Pulmonary artery endothelial cell (primary cell): ENCODE measurements at regions not wholly inside any gene's neighbourhood (a gene's known extent, or its start where the extent isn't known, plus 50 kb on each side); places are given as distances from the start of the nearest gene placed in this dataset.
A peak's percentile ranks its signal among the peaks of the same experiment; 100 is the strongest.

Experiments used
- DNase-seq: peaks from one replicate; pipeline ENCODE4 v3.0.0-alpha.2; 2011; ENCODE audit warnings: low read depth, low spot score

- no peak for DNase-seq
Measured at GRCh38 chr13:40275155-40275554, 391.3 kb downstream of the FOXO1 start.

GRCh38 chr13:40275636-40276035, 390.8 kb downstream of the FOXO1 start:
- DNase-seq: no peak

GRCh38 chr13:40283666-40284065, 382.8 kb downstream of the FOXO1 start:
- no peak for DNase-seq

GRCh38 chr13:40285634-40286033, 380.8 kb downstream of the FOXO1 start:
- DNase-seq: no peak

GRCh38 chr13:40287428-40287827, 379.0 kb downstream of the FOXO1 start:
- no peak for DNase-seq

DNA sequence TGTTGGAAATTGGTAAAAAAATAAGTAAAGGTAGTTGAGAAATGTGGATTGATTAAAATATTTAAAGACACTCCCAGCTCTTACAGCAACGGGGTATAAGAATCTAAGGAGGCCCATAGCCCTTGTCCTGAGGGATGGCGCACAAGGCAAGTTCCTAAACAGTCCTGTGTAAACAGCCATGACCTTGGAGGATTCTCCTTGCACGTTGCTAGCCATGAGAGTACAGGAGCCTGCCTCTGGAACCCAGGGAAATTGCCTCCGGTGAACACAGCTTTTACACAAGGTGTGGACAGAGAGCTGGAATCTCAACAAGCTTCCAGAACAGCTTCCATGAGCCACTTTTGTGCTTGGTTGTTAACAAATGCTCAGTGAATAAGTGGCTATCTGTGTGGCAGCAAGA, 378.2 kb downstream of the FOXO1 start:
- DNase-seq: no peak

DNA sequence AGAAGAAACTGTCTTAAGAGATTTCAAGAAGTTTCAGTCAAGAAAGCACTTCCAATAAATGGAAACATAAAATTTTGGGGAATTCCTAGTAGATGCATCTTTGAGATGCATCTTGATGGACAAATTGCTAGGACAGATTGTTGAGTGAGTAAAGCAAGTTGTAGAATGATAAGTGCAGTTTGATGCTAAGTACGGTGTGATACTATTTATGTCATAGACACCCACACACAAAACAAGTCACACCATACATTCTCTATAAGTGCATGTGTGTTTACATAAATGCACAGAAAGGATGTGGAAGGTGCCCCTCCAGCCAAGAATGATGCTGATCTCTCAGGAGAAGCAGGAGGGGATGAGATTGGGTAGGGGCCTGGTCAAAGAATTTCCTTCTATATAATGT, 375.7 kb downstream of the FOXO1 start:
- no peak for DNase-seq

DNA sequence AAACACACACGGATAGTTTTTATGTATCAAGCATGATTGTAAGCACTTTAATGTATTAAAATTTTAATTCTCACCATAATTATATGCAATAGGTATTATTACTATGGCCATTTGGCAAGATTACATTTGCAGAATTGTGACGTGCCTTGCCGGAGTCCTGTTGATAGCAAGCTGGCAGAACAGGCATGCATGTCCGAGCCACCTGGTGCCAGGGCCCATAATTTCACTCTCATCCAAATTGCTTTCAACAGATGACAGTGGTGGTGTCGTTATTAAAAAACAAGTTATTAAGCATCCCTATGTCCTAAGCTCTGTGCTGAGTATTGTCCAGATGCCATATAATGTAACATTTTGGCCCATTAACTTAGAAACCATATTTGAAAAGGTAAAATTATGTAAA, 374.3 kb downstream of the FOXO1 start:
- DNase-seq: no peak

GRCh38 chr13:40292536-40292935, 373.9 kb downstream of the FOXO1 start:
- no peak for DNase-seq

DNA sequence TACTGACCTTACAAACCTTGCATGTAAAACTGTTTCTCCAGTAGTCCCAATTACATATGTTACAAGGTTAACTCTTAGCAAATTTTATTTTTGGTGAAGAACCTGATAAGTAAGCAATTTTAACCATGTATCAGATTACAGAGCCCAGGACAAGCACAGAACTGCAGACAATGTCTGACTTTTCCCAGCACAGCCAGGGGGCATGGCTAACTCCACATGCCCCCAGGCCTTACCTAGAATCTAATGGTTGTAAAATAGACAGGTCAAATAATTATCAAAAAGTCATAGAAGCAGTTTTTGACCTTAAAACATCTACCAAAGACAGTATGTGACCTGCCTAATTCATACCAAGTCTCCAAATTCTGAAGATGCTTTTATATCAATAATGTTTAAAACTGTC, 364.1 kb downstream of the FOXO1 start:
- DNase-seq: no peak

DNA sequence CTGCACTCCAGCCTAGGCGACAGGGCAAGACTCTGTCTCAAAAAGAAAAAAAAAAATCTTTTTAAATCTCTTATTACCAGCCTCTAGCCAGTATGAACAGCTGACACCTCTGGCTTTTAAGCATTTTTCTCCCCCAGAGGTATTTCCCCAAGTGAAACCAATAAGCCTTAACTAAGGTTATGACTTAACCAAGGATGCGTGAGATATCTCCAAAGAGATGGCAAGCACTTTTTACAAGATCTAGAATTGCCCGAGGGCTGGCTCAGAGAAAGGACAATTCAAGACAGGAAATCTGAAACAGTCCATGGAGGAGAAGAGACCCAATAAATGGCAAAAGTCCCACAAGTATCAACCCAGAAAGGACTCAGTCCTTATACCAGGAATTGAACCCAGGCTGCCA, 362.1 kb downstream of the FOXO1 start:
- DNase-seq: no peak

- DNase-seq: no peak
Measured at GRCh38 chr13:40306817-40307216, 359.6 kb downstream of the FOXO1 start.

- no peak for DNase-seq
Measured at GRCh38 chr13:40309881-40310280, 356.6 kb downstream of the FOXO1 start.

- no peak for DNase-seq
Measured at GRCh38 chr13:40311356-40312101, 354.9 kb downstream of the FOXO1 start.

DNA sequence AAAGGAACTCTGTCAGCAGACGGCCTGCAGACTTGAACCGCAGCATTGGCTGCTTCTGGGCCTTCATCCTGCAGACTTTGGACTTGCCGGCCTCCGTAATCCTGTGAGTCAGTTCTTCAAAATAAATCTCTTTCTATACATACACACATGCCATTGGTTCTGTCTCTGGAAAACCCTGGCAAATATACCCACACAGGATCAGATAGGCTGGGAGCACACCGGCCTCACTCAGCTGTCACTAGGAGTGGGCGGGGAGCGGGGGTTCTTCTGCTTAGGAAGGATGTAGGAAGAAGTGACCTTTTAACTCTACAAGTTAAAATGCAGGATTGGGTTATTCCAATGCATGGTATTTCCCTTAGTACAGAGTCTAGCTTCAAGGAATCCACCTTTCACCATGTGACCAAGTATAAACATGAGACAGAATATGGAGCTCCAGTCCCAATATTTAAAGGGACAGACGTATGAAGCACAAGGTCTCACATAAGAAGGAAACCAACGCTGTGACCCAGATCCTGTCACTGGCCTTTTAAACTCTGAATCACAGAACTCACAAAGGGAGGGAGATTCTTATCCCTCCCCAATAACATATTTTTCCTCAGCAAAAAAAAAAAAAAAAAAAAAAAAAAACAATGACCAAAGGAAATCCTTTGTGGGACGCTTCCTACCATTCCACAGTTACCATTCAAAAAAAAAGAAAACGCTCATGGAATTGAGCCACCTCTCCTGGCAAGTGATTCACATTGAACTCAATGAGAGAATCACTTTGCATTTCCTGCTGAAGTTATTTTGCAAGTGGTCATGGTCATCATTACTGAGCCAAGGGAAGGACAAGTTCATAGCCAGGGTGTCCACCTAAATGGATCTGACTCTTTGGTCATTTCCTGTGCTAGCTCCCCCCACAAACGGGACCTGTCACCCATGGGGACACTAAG, 352.9 kb downstream of the FOXO1 start:
- DNase-seq: peak; percentile 91

DNA sequence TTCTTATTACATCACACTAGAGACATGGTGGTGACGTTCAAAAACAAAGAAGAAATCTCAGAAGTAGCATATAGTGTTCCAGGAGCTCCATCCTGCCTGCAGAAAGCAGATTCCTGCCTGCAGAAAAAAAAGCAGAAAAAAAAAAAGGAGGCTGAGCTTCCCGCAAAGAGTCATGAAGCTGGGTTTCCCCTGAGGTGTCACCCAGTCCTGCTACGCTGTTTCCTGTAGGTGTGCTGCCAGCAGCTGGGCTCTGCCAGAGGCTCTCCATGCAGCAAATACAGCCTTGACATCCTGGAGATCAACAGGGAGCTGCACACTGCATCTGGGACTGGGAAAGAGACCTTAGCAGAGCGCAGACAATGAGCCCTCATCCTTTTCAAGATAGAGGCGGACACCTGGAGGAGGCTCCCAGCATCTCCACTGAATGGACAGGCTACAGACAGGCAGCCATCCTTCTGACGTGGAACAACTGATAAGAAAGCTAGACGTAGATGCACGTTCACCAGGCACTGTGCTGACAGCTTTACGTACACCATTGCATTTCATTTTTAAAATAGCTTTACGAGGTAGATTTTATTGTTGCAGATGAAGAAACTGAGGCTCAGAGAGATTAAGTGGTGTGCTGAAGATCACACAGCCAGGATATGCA, 350.9 kb downstream of the FOXO1 start:
- DNase-seq: peak; percentile 35

GRCh38 chr13:40316301-40316700, 350.1 kb downstream of the FOXO1 start:
- DNase-seq: no peak

DNA sequence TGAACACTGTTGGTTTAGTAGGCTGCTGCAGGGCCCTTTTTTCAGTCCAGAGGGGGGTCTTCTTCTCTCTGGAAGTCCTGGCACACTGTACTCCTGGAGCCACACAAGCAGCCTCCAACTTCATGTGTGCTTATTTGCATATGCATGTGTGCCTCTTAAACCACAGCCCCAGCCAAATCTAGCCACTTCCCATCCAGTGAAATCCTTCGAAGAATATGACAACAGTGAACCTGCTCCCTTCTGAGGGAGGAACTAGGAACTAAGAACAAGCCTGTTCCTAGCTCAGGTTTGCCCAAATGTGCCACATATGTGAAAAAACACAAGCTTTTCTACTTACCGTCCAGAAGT, 348.5 kb downstream of the FOXO1 start:
- no peak for DNase-seq

DNA sequence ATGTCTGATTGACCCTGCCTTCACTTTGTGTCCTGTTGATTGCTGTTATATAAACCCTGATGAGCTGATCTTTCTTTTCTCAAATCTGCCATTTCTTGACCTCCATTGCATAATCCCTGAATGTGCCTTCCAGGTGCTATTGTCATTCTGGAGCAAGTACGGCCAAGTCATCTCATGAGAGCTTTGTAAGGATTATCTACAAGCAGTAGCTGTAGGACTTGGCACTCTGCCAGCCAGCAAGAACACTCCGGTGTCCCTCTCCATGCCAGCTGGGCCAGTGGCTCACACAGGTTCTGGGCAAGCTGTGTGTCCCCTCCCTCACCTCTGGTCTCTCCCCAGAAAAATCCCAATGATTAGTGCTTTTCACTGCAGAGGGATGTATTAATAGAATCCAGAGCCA, 348.1 kb downstream of the FOXO1 start:
- DNase-seq: no peak

DNA sequence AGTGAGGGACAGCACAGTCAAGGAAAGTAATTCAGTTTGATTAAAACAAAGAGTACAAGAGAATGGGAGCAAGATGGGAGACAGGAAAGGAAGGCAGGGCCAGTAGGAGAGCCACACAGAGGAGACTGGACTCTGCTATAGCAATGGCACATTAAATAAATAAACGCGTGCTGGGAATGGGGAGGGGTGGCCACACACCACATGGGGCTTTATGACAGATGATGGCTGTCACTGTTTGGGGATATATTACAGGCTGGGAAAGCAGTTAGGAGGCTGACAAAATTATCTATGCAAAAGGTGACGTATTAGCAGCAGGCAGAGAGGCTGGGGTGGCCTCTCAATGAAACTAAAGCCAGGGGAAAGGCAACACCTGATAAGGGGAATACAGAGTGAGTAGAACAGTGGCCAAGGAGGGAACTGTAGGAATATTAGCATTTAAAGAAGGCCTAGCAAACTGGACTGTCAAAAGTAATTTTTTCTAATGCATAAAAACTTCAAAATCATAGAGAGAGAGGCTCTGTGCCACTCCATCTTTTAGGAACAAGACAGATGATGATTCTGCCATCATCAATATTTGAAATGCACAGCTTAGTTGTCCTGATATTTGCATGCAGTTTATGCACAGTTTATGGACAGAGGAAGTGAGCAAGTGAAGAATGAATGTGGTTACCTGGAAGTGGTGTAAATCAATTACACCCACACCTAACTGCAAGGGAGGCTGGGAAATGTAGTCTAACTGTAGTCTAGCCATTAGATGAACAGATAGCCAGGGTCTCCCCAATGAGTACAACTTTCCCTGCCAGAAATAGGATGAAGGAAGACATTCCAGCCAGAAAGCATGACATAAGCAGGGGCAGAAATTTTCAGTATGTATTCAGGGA, 346.5 kb downstream of the FOXO1 start:
- DNase-seq: no peak

- DNase-seq: no peak
Measured at GRCh38 chr13:40328091-40328490, 338.4 kb downstream of the FOXO1 start.
